Activated T-helper 17 cell treated with anti-CD3 and anti-CD28 coated beads, Interleukin-2, amount 50 U/mL, for 72 hours (primary cell): ENCODE measurements at regions not wholly inside any gene's neighbourhood (a gene's known extent, or its start where the extent isn't known, plus 50 kb on each side); places are given as distances from the start of the nearest gene placed in this dataset.
"Not testable (repeated sequence)": the region's sequence is repeated elsewhere in the genome, so short reads cannot be mapped to it uniquely, and the experiment has no call there.

ENCODE experiments used
- ATAC-seq: fragments of 150-1000 bp; cut with Tn5 transposase; replicated peaks from 2 replicates; pipeline ENCODE4 v1.10.0; 2021; ENCODE audit warnings: mild to moderate bottlenecking, moderate library complexity
- H3K27ac Mint-ChIP-seq: one replicate; pipeline ENCODE4 v1.8.0; 2022; ENCODE audit warnings: mixed read lengths
- H3K27me3 Mint-ChIP-seq: one replicate; pipeline ENCODE4 v1.8.0; 2022; ENCODE audit warnings: mixed read lengths
- H3K36me3 Mint-ChIP-seq: one replicate; pipeline ENCODE4 v1.8.0; 2022; ENCODE audit warnings: low read depth, mild to moderate bottlenecking, mixed read lengths
- H3K4me1 Mint-ChIP-seq: one replicate; pipeline ENCODE4 v1.8.0; 2022; ENCODE audit warnings: mixed read lengths
- H3K4me3 Mint-ChIP-seq: one replicate; pipeline ENCODE4 v1.8.0; 2022; ENCODE audit warnings: mild to moderate bottlenecking, mixed read lengths
- H3K9me3 Mint-ChIP-seq: one replicate; pipeline ENCODE4 v1.8.0; 2022; ENCODE audit warnings: mixed read lengths

DNA sequence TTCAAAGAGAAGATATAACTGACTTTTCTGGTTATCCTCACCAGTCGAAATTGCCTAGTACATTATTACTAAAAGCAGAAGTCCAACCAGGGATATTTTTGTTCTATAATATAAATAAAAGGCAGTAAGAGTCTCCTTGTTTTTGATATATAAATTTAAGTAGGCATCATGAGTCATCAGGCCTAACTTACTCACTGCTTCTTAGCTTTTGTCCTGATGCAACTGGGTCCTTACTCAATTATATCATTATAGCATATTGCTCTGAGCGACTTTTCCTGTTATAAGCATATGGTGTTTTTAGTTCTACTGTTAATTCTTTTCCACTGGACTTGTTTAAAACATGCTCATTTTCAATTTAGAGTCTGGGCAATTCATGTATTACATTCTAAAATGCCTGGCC lies 910.1 kb downstream of the MCTP2 start:
- H3K9me3 Mint-ChIP-seq = peaks cover 4% of the 10 kb centered on the region
- no peak for ATAC-seq
- H3K27ac Mint-ChIP-seq = no peak overlapping the region
- no peaks in the 10 kb centered on the region for H3K4me1 Mint-ChIP-seq
- H3K27me3 Mint-ChIP-seq = no peaks in the 10 kb centered on the region
- no peaks in the 10 kb centered on the region for H3K36me3 Mint-ChIP-seq
- no peak overlapping the region for H3K4me3 Mint-ChIP-seq

DNA sequence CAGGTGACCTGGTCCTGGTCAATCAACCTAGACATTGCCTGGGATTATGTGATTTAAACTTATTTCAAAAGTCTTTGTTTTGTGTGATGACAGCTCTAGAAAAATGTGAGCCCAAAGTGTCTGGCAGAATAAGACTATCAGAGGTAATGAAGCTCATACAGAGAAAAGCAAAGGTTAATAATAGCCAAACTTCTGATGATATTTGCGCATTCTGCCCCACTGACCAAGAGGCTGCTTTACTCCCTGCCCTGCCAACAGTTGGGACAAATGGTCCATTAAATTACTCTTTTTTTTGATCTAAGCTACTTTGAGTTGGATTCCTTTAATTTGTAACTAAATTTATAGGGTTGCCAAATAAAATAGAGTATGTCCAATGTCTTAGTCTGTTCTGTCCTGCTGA lies 911.2 kb downstream of the MCTP2 start:
- no peaks in the 10 kb centered on the region for H3K36me3 Mint-ChIP-seq
- H3K27me3 Mint-ChIP-seq = no peaks in the 10 kb centered on the region
- ATAC-seq = no peak
- no peak overlapping the region for H3K27ac Mint-ChIP-seq
- no peak overlapping the region for H3K4me3 Mint-ChIP-seq
- no peaks in the 10 kb centered on the region for H3K4me1 Mint-ChIP-seq
- peaks cover under 1% of the 10 kb centered on the region for H3K9me3 Mint-ChIP-seq

DNA sequence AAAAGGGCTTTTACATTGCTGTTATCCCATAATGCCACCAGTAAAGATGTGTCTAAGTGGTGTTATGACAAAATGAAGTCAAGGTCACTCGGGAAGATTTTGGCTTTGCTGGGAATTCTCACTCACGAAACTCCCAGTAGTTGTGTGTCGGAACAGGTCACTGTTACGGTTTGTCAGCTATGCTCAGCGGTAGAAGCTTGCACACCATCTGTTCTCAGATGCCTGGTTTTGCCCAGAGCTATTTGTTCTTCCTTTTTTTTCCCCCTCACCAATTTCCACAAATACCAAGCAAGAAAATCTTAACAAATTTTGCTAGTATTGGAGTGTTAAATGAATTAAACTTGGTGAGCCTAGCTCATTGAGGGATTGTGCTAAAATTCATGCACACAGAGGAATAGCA lies 915.1 kb downstream of the MCTP2 start:
- Mint-ChIP-seq H3K36me3 (no peaks in the 10 kb centered on the region), H3K27me3 (no peaks in the 10 kb centered on the region), H3K4me3 (no peak overlapping the region), H3K4me1 (no peaks in the 10 kb centered on the region), H3K27ac (no peak overlapping the region), H3K9me3 (no peaks in the 10 kb centered on the region)
- ATAC-seq = no peak

- H3K27me3 Mint-ChIP-seq = no peaks in the 10 kb centered on the region
- H3K27ac Mint-ChIP-seq = no peak overlapping the region
- H3K4me3 Mint-ChIP-seq = no peak overlapping the region
- H3K9me3 Mint-ChIP-seq = peaks cover 6% of the 10 kb centered on the region
- ATAC-seq = no peak
- H3K36me3 Mint-ChIP-seq = no peaks in the 10 kb centered on the region
- no peaks in the 10 kb centered on the region for H3K4me1 Mint-ChIP-seq
Measured at GRCh38 chr15:95148183-95148582, 916.8 kb downstream of the MCTP2 start.

- no peak overlapping the region for H3K27ac Mint-ChIP-seq
- no peaks in the 10 kb centered on the region for H3K27me3 Mint-ChIP-seq
- no peaks in the 10 kb centered on the region for H3K36me3 Mint-ChIP-seq
Measured at GRCh38 chr15:95149036-95149435, 917.7 kb downstream of the MCTP2 start.

GRCh38 chr15:95149771-95150170 lies 918.4 kb downstream of the MCTP2 start:
- Mint-ChIP-seq H3K4me3 (no peak overlapping the region), H3K9me3 (peaks cover 14% of the 10 kb centered on the region), H3K27ac (no peak overlapping the region), H3K27me3 (no peaks in the 10 kb centered on the region), H3K36me3 (no peaks in the 10 kb centered on the region), H3K4me1 (no peaks in the 10 kb centered on the region)
- ATAC-seq = no peak

More at GRCh38 chr15:95149036-95149435, 917.7 kb downstream of the MCTP2 start:
- Mint-ChIP-seq H3K4me3 (no peak overlapping the region), H3K9me3 (peaks cover 14% of the 10 kb centered on the region), H3K4me1 (no peaks in the 10 kb centered on the region)
- no peak for ATAC-seq

- ATAC-seq = no peak
- no peak overlapping the region for H3K4me3 Mint-ChIP-seq
- H3K36me3 Mint-ChIP-seq = no peaks in the 10 kb centered on the region
- H3K27ac Mint-ChIP-seq = no peak overlapping the region
- H3K27me3 Mint-ChIP-seq = no peaks in the 10 kb centered on the region
- H3K9me3 Mint-ChIP-seq = peaks cover 14% of the 10 kb centered on the region
- H3K4me1 Mint-ChIP-seq = no peaks in the 10 kb centered on the region
Measured at GRCh38 chr15:95150466-95150865, 919.1 kb downstream of the MCTP2 start.

- no peak for ATAC-seq
- Mint-ChIP-seq H3K9me3 (peaks cover 14% of the 10 kb centered on the region), H3K36me3 (no peaks in the 10 kb centered on the region), H3K4me1 (no peaks in the 10 kb centered on the region), H3K27ac (no peak overlapping the region), H3K4me3 (no peak overlapping the region), H3K27me3 (no peaks in the 10 kb centered on the region)
Measured at GRCh38 chr15:95152741-95153140, 921.4 kb downstream of the MCTP2 start.

GRCh38 chr15:95153201-95153600 lies 921.8 kb downstream of the MCTP2 start:
- H3K36me3 Mint-ChIP-seq, H3K4me3 Mint-ChIP-seq, H3K4me1 Mint-ChIP-seq, H3K27ac Mint-ChIP-seq, ATAC-seq, H3K27me3 Mint-ChIP-seq: not testable (repeated sequence)
- H3K9me3 Mint-ChIP-seq = peaks cover 14% of the 10 kb centered on the region

- Mint-ChIP-seq H3K36me3 (no peaks in the 10 kb centered on the region), H3K4me1 (no peaks in the 10 kb centered on the region), H3K9me3 (peaks cover 5% of the 10 kb centered on the region), H3K4me3 (no peak overlapping the region), H3K27ac (no peak overlapping the region), H3K27me3 (peaks cover 4% of the 10 kb centered on the region)
- no peak for ATAC-seq
Measured at GRCh38 chr15:95160316-95160715, 929.0 kb downstream of the MCTP2 start.

DNA sequence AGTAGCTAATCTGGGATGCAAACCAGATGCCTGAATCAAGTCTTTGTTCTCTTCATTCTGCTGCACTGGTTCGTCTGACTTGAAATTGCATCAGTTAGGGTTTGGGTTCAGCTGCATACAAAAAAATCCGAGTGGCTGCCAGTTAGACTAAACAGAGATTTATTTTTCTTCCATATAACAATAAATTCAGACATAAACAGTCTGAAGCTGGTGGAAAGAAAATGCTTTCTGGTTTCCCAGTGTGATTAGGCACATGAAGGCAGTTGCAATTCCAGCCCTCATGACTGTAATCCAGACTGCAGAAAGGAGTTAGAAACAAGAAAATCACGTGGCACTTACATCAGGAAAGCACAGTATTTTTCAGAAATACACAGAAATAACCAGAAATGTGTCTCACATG lies 930.7 kb downstream of the MCTP2 start:
- Mint-ChIP-seq H3K36me3 (no peaks in the 10 kb centered on the region), H3K9me3 (peaks cover 6% of the 10 kb centered on the region), H3K4me1 (no peaks in the 10 kb centered on the region), H3K27me3 (peaks cover 4% of the 10 kb centered on the region), H3K4me3 (no peak overlapping the region), H3K27ac (no peak overlapping the region)
- ATAC-seq = no peak

DNA sequence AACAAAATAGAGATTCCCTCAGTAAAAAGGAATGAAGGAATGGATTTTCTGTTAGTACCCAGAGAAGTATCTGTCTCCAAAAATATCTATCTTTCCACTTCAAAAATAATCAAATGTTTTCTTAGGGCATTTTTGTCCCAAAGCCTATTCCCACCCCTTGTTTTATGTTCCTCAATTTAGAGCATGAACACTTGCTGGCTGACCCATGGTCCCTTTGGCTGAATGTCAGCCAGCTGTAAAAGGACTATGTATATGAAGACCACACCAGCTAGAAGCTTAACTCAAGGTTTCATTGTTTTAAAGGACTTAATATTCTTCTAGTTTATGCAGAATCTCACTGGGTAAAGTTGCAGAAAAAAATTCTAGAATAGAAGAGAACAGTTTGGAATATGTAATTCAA lies 931.2 kb downstream of the MCTP2 start:
- Mint-ChIP-seq H3K27me3 (peaks cover 4% of the 10 kb centered on the region), H3K4me1 (no peaks in the 10 kb centered on the region), H3K4me3 (no peak overlapping the region), H3K36me3 (no peaks in the 10 kb centered on the region), H3K27ac (no peak overlapping the region), H3K9me3 (peaks cover 8% of the 10 kb centered on the region)
- ATAC-seq = no peak

- Mint-ChIP-seq H3K9me3 (peaks cover 8% of the 10 kb centered on the region), H3K36me3 (no peaks in the 10 kb centered on the region), H3K27ac (no peak overlapping the region), H3K27me3 (peaks cover 4% of the 10 kb centered on the region), H3K4me3 (no peak overlapping the region), H3K4me1 (no peaks in the 10 kb centered on the region)
- ATAC-seq = no peak
Measured at GRCh38 chr15:95162967-95163531, 931.7 kb downstream of the MCTP2 start.

- Mint-ChIP-seq H3K4me3 (no peak overlapping the region), H3K9me3 (peaks cover 8% of the 10 kb centered on the region), H3K27ac (no peak overlapping the region), H3K27me3 (peaks cover 4% of the 10 kb centered on the region), H3K4me1 (no peaks in the 10 kb centered on the region), H3K36me3 (no peaks in the 10 kb centered on the region)
- ATAC-seq = no peak
Measured at GRCh38 chr15:95168152-95168551, 936.8 kb downstream of the MCTP2 start.

DNA sequence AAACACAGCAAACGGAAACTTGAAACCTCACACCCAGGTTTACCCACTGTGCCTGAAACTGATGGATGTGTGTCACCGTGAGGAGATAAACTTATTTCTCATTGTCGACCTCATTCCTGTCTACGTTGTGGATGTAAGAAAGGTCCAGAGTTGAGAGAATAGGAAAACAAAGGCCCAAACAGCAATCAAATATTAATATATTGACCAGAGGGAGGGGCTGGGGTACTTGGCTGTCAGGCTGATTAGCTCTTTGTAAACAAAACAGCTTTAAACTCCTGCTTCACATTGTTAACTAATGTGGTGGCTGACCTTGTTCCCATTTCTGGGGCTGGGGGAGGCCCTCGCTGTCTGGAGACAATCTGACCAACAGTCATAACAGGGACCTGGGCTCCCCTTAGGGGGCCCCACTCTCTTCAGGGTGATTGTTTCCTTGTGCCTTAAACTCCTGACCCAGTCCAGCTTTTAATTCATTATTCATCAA lies 937.6 kb downstream of the MCTP2 start:
- peaks cover 8% of the 10 kb centered on the region for H3K9me3 Mint-ChIP-seq
- no peaks in the 10 kb centered on the region for H3K4me1 Mint-ChIP-seq
- H3K36me3 Mint-ChIP-seq = no peaks in the 10 kb centered on the region
- H3K4me3 Mint-ChIP-seq = no peak overlapping the region
- no peak overlapping the region for H3K27ac Mint-ChIP-seq
- no peak for ATAC-seq
- H3K27me3 Mint-ChIP-seq = peaks cover 4% of the 10 kb centered on the region
